CD4-positive, alpha-beta T cell treated with Interleukin-10 for 1 hour (primary cell): ENCODE measurements at regions not wholly inside any gene's neighbourhood (a gene's known extent, or its start where the extent isn't known, plus 50 kb on each side); places are given as distances from the start of the nearest gene placed in this dataset.
A peak's percentile ranks its signal among the peaks of the same experiment; 100 is the strongest.

Source experiments
- DNase-seq: peaks from one replicate; pipeline ENCODE4 v3.0.0-alpha.2; 2020

DNA sequence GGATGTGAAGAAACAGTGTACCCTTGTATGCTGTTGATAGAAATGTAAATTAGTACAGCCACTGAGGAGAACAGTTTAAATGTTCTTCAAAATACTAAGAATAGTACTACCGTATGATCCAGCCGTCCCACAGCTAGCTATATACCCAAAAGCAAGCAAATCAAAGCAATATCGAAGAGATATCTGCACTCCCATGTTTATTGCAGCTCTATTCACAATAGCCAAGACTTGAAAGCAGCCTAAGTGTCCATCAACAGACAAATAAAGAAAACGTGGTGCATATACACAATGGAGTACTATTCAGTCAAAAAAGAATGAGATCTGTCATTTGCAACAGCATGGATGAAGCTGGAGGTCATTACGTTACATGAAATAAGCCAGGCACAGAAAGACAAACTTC is 88.5 kb upstream of the SLC38A4 start:
- DNase-seq = no peak

DNA sequence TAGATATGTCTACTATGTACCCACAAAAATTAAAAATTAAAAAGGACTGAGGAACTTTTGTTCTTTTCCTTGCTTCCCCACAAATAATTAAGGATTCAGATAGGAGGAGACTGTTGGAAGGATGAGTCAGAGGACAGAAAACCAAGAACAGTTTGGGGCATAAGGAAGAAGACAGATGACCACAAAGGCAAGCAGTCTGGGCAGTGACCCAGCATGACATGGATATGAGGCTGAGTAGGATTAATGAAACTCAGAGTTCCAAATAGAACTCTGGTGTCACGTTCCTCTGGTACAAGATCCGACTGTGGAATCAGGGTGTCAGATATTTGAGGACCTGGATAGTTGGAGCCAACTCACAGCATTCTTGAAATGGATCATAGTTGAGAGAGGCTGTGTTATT is 89.3 kb upstream of the SLC38A4 start:
- DNase-seq = no peak

DNA sequence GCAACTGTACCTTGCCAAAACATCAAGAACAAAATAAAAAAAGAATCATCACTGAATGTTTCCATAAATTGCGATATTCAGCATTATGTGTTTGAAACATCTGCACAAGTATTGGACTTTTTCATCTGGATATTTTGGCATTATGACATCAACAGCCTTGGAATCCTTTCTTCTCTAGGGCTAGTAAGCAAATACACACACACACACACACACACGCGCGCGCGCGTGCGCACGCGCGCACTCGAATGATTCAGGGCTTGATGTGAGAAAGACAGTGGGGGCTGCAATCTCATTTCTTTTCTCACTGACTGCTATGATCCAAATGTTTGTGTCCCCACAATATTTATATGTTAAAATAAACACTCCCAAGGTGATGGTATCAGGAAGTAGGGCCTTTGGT is 90.0 kb upstream of the SLC38A4 start:
- DNase-seq = no peak

DNA sequence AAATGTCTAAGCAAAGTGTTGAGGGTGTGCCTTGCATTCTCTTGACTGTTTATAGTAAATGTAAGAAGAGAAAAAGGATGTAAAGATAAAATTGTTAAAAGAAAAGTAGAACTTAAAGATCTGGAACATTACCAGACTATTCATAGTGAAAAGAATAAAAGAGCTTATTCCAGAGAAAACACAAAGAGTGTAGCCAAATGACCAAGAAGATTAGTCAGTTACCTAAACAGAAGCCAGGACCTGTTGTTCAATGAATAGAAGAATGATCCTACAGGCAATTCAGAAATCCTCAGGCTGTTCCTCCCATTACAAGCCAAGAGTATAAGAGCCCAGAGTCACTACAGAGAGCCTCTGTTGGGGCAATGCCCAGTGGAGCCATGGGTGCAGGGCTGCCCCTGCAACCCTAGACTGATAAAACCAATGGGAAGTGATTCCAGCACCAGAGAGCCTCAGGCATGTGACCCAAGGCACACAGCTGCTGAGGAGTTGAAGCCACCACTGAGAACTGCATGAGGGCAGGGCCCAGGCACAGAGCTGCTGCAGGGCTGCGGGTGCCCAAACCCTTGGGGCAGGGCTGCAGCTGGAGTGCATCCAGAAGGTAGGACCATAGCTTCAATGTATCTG is 91.1 kb upstream of the SLC38A4 start:
- no peak for DNase-seq

DNA sequence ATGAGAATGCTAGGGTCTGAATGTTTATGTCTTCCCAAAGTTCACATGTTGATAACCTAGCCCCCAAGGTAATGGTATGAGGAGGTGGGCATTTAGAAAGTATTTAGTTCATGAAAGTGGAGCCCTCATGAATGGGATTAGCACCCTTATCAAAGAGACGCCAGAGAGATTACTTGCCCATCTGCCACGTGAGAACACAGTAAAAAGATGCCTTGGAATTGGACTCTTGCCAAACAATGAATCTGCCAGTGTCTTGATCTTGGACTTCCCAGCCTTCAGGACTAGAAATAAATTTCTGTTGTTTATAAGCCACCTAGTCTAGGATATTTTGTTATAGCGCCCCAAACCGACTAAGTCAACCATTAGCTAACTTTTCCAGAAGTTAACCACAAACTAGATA is 92.0 kb upstream of the SLC38A4 start:
- no peak for DNase-seq

DNA sequence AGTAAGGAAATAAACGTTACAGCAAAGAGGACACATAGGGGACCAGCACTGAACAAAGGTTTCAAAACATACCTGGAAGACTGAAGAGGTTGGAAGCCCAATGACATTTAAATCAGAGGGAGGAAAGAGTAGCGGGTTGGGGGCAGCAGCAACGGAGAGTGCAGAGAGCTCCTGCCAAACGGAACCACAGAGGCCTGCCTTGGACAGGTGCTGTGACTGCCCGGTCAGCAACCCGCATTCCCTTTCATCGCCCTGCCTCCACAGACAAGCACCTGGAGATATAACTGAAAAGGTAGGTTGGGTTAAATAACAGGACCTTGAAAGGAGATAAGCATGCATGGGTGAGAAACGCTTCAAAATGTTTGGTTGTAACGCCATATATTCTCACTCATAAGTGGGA is 92.8 kb upstream of the SLC38A4 start:
- DNase-seq = no peak

DNA sequence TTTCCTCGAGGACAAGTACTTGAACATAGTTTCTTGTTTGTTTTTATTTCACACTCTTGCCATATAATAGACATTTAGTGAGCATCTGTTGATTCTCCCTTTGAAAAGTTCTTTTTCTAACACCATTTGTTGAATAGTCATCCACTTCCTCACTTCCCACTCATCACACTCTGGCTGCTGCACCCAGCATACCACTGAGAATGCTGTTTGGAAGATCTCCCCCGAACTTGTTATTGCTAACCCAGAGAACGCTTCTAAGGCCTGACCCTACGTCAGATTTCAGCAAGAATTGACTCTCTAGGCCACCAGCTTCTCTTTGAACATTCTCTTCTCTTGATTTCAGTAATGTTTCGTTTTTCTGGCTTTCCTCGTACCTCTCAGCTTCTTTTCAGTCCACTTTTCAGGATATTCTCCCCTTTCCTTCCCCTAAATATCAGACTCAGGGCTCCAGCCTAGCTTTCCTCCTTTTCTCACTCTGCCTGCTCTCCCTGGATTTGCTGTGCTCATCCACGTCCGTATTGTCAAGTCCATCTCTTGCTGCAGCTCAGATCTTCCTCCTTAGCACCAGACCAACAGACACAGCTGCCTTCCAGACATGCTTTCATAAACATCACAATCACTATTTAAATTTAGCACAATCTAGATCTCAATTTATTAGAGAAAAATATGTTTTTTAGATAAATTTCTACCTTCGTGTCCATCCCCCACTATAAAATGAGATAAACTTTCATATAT is 94.0 kb upstream of the SLC38A4 start:
- DNase-seq = no peak

DNA sequence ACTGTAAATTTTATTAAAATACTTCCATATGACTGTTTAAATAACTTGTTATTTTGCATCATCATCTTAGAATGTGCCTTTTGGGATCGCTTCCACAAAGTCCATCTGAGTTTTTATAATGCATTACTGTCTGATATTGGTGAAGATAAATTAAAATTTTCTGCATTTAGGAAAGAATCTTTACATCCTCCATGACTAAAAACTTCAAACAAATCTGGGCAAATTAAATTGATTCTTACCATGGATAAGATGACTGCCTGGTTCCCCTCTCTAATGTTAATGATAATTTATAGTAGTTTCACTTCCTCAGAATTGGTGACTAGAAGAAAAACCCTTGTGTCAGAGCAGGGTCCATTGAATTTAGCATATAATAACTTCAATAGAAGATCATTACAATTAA is 94.7 kb upstream of the SLC38A4 start:
- DNase-seq = no peak

DNA sequence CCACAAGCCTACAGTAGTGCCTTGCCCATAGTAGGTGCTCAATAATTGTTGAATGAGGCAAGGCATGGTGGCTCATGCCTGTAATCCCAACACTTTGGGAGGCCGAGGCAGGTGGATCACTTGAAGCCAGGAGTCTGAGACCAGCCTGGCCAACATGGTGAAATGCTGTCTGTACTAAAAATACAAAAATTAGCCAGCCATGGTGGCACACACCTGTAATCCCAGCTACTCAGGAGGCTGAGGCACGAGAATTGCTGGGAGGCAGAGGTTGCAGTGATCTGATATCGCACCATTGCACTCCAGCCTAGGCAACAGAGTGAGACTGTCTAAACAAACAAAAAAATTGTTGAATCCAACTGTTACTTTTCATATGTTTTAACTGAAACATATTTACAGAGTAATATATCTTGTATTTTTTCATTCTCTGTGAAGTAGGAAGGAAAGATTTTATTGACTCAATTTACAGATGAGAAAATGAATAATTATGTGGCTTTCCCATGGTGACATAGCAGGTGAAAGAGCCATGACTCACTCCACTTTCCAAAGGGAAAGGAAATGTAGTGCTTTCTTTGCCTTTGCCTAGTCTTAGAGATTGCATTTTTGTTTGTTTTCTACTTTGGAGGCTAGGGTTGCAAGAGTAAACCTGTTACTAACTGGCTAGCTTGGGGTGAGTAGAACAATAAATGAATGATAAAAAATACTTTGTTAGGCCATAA is 95.4 kb upstream of the SLC38A4 start:
- DNase-seq = no peak

DNA sequence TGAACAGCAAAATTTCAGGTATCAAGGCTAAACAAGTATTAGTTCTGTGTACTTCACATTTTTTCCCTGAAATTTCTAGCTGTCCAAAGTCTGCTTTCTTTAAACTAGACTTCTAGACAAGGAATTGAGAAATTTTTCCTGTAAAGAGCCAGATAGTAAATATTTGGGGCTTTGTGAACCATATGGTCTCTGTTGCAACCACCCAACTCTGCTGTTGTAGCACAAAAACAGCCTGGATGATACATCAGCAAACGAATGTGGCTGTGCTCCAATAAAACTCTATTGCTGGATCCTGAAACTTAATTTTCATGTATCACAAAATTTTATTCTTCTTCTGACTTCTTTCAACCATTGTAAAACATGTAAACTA is 96.0 kb upstream of the SLC38A4 start:
- DNase-seq = no peak

DNA sequence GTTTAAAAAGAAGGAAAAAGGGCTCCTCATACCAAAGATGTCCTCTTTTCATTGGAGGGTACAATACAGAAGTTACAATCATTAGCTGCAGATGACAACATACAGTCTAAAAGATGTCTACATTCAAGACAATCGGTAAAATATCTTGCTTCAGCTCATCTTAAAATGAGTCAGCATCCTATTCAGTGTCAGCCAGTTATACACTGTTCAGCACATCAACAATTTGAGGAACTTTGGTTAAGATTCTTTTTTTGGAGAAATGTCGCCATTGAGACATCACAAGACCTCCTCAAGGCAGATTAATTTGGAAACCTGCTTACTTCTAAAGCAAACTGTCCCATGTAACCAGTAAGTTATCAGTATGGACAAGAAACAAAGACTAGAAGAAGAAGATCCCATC is 100.7 kb upstream of the SLC38A4 start:
- no peak for DNase-seq

DNA sequence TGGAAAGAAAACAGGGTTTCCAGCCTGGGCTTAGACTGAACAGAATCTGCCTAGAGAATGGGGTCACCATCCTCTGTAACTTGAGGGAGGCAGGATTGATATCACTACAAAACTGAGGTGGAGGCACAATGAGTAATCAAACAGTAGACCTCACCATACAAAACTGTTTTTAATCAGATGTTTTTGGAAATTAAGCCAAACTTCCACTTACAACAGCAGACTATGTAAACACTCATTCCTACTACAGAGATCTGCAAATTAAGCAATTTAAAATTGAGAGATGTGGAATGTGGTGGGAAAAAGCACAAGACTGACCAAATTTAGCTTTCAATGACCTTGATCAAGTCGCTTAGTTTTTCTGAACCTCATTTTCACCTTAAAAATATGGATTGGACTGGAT is 104.3 kb upstream of the SLC38A4 start:
- DNase-seq = no peak

DNA sequence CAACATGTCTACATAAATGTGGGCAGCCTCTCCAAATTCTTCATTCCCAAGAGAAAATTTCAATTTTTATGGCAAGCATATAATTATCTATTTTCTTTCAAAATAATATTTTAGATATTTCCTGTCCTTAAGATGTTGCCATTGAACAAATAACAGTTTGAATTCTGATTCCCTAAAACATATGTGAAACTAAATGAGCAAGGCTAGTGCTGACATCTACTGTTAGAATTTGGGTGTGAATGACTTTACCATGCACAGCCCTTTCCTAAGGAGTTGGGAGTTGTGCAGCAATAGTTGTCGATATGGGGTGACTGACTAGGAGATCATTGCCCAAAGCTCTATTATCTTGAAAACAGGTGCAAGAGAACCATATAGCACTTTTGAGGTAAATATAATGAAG is 108.2 kb upstream of the SLC38A4 start:
- peak; percentile 10 for DNase-seq

DNA sequence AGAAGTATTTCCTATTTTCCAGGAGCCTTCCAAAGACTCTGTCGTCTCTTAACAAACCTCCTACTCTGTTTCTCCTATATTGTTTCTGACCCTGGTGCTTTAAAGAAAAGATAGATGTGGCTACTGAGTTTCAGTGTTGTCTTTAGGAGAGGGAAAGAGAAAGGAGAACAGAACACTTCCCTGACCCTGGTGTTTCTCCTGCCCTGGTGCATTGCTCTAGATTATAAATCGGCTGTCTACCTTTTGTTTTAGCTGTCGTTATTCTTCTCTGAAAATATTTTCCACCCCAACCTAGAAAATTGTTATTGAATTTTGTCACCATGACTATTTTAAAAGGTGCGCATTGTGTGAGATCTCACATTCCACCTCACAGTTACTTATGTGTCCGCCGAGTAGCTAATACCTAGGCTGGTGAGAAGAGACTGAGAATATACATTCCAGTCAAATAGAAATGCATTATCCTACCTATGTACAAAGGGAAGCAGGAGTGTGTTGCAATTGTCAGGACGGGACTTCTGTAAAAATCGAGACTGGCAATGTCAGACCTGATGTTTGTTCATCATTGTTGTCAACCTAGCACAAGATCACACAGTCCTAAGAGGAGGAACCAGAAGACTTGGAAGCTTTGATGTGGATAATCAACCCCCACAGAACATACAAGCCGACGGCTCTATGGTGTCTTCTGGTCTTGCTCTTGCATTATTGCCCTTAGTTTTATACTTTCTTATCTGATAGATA is 108.7 kb upstream of the SLC38A4 start:
- DNase-seq = no peak

DNA sequence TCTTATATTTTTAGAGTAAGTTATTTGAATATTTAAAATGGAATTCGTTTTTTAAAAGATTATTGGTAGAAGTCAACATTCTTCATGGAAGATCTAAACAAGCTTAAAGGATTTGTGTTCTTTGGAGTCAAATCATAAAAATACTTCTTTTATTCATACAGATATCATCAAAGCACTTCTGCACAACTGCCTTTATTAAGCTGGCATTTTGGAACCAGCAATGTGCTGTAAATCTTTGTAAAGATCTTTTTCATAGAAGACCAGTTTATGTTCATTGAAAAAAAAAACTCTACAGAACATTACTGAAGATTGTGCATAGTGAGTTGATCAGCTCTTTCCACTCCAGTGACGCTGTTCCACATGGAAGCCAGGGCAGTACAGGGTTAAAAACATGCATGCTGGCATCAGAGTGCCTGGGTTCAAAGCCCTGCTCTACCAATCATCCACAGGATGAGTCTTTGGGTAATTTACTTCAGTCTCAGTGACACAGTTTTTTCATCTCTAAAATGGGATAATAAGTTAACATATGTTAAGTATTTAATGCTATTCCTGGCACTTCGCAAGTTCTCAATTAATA is 109.6 kb upstream of the SLC38A4 start:
- no peak for DNase-seq

DNA sequence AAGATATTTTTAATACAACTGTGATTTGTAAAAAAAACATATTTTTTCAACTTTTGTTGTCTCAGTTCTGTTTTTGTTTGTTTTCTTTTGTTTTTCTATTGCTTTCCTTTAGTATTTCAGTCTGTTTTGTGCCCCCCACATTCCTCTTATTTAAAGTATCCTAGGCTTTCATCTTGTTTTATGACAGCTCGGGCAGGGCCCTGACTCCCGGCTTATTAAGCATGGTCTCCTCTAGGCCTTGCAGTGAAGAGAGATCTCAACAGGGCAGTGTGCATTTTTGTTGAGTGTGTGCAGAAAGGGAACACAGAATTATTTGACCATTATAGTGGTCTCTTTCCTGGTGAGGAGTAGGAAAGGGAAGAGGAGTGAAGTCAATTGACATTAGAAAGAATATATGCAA is 110.2 kb upstream of the SLC38A4 start:
- DNase-seq = no peak

DNA sequence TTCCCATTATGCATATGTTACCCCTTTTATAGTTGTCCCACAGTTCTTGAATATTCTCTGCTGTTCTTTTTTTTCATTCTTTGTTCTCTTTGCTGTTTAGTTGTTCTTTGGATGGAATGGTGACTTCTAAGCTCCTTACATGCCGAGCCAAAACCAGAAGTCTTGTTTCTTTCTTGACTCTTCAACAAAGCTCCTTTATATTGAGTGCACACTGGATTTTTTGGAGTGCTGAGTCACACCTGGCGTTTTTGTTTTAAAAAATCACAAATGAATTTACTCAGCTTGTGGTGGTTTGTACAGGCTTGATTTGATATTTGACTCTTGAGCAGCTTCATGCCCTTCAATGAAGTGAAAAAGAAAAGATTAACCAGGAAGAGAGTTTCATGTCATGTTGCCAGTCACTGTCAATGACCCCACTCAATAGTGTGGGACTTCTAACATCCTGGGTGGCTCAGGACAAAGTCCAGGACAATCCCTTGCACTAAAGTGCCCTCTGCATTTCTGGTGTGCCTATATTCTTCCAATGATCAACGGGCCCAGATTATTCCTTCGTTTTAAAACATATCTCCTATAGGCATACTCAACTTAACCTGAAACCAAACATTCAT is 112.4 kb upstream of the SLC38A4 start:
- no peak for DNase-seq

DNA sequence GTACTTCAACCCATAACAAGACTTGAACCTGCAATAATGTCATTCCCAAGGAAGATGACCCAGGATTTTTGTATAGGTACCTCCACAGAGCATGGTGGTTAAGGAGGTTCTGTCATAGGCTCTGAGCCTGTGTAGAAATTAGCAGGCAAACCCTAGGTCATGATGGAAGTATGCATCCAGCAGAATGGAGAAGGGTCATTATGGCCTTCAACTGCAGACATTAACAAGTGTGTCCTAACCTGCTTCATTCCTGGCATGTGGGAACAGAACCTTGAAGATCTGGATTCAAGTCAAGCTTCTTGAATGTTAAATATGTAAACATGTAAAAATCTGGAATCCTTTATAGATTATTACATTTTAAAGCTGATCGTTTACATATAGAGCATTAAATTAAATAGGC is 116.2 kb upstream of the SLC38A4 start:
- no peak for DNase-seq

DNA sequence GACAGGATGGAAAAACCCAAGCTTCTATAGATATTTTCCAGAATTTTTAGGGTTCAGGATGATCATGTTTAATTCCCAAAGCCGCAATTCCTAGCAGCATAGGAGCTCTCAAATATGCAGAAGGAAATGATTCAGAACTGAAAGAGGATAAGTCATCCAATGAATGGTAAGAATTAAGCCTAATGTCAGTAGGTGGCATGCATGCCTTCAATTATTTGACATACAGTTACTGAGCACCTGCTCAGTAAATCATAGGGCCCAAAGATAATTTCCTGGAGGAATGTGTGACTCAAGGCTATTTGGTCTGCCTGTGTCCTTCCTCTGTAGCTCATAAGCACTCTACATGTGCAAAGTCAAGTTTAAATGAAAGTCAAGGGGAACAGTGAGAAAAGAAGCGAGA is 116.8 kb upstream of the SLC38A4 start:
- DNase-seq = no peak

DNA sequence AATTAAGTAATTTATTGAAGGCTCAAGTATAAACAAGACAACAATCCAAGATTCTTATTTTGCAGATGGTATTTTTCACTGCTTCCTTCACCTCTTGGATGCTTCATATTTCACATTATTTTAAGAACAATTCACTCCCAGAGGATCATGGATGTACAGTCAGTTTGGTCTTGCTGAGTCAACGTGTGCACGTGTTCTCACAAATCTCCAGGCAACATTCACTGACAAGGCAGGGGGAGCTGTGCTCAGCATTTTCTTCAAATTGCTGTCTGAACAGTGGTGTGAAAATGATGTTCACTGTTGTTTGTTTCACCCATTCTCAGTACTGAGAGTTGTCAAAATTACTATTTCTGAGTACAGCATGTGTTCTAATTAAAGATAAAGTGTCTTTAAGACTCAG is 118.3 kb upstream of the SLC38A4 start:
- no peak for DNase-seq

DNA sequence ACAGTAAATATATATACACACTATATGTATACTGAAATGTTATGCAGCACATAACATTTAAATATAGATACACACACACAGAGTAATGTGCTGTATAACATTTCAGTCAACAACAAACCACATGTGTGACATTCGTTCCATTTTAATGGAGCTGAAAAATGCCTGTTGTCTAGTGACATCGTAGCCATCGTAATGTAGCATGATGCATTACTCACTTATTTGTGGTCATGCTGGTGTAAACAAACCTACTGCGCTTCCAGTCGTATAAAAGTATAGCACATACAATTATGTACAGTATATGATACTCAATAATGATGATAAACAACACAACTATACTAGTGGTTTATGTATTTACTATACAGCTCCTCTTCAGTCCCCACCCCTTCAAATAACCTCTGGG is 119.0 kb upstream of the SLC38A4 start:
- DNase-seq = no peak

DNA sequence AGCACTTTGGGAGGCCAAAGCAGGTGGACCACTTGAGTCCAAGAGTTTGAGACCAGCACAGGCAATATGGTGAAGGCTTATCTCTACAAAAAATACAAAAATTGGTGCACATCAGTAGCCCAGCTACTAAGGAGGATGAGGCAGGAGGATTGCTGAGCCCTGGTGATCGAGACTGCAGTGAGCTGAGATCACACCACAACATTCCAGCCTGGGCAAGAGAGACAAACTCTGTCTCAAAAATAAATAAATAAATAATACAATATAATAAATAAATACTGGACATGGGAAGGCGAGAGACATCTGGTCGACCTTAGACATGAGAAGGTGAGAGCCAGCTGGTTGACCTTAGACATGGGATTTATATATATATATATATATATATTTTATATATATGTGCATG is 119.8 kb upstream of the SLC38A4 start:
- DNase-seq = no peak

DNA sequence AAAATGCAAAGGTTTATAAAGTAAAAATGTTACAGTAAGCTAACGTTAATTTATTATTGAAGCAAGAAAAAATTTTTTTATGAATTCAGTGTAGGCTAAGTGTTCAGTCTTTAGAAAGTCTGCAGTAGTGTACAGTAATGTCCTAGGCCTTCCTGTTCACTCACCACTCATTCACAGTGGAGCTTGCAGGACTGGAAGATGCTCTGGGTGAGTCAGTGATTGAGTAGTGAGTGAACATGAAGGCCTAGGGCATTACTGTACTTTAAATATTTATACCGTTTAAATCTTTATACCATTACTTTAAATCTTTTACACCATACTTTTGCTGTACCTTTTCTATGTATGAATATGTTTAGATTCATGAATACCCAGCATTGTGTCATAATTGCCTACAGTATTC is 120.3 kb upstream of the SLC38A4 start:
- no peak for DNase-seq
